ENCODE measurements at regions not wholly inside any gene's neighbourhood (a gene's known extent, or its start where the extent isn't known, plus 50 kb on each side); places are given as distances from the start of the nearest gene placed in this dataset.

DNA sequence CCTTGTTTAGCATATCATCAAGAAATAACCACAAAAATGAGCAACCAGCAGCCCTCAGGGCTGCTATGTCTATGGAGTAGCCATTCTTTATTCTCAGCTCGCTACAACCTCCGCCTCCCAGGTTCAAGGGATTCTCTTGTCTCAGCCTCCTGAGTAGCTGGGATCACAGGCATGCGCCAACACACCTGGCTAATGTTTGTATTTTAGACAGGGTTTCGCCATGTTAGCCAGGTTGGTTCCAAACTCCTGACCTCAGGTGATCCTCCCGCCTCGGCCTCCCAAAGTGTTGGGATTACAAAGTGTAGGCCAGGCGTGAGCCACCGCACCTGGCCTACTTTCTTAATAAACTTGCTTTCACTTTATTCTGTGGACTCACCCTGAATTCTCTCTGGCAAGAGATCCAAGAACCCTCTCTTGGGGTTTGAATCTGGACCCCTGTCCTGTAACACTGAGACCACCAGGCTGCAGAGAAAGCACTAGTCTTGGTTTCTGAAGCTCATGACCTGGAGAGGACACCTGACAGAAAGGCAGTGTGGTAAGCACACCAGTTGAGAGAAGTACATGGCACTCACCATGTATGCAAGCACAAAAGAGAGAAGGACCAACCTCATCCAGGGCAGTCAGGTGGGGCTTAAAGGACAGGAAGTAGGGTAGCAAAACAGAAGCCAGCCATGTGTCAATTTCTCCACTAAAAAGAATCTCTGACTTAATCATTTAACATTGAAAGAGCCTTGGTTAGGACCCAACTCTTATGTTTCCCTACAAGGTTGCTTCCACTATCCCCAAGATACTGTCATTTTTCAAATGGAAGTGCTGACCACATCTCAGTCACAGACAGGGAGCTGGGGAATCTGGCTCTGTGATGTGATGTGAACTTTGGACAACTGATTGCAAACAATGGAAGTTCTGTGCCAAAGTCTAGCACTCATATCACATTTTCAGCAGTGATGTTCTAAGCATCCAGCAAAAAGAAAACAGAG lies 97.4 kb upstream of the DST start (continued):
- TF ChIP-seq KDM3A (CRISPR knock-in tag; IDR thresholded peaks at IDR 0.05; ENCODE audit: low read depth) (no peak; the same call in 1 of the 2 replicates), ZNF431 (CRISPR knock-in tag; IDR thresholded peaks at IDR 0.05; ENCODE audit: borderline replicate concordance, low read depth) (no peak), ZNF350 (CRISPR knock-in tag; IDR thresholded peaks at IDR 0.05; ENCODE audit: borderline replicate concordance, low read depth) (no peak), ZNF235 (CRISPR knock-in tag; IDR thresholded peaks at IDR 0.05; ENCODE audit: borderline replicate concordance) (no peak), ZNF572 (CRISPR knock-in tag; IDR thresholded peaks at IDR 0.05) (0 out of 2 replicates have a peak, but pooled peaks have one; percentile 46), NFYB (CRISPR knock-in tag; IDR thresholded peaks at IDR 0.05) (no peak), ARID2 (CRISPR knock-in tag; IDR thresholded peaks at IDR 0.05; ENCODE audit: borderline replicate concordance) (0 out of 2 replicates have a peak, but pooled peaks have one; percentile 73), NFRKB (IDR thresholded peaks at IDR 0.05) (no peak), ZNF138 (CRISPR knock-in tag; IDR thresholded peaks at IDR 0.05; ENCODE audit: low read depth) (no peak), MEF2D (CRISPR knock-in tag; IDR thresholded peaks at IDR 0.05) (peak; percentile 71; the same call in 1 of the 2 replicates), RELA (CRISPR knock-in tag; IDR thresholded peaks at IDR 0.05) (no peak), KLF13 (CRISPR knock-in tag; IDR thresholded peaks at IDR 0.05) (no peak)
- TF ChIP-seq, protein P1, sequence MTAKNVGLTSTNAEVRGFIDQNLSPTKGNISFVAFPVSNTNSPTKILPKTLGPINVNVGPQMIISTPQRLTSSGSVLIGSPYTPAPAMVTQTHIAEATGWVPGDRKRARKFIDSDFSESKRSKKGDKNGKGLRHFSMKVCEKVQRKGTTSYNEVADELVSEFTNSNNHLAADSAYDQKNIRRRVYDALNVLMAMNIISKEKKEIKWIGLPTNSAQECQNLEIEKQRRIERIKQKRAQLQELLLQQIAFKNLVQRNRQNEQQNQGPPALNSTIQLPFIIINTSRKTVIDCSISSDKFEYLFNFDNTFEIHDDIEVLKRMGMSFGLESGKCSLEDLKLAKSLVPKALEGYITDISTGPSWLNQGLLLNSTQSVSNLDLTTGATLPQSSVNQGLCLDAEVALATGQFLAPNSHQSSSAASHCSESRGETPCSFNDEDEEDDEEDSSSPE (CRISPR knock-in tag; IDR thresholded peaks at IDR 0.05): no peak
- TF ChIP-seq, protein P2, sequence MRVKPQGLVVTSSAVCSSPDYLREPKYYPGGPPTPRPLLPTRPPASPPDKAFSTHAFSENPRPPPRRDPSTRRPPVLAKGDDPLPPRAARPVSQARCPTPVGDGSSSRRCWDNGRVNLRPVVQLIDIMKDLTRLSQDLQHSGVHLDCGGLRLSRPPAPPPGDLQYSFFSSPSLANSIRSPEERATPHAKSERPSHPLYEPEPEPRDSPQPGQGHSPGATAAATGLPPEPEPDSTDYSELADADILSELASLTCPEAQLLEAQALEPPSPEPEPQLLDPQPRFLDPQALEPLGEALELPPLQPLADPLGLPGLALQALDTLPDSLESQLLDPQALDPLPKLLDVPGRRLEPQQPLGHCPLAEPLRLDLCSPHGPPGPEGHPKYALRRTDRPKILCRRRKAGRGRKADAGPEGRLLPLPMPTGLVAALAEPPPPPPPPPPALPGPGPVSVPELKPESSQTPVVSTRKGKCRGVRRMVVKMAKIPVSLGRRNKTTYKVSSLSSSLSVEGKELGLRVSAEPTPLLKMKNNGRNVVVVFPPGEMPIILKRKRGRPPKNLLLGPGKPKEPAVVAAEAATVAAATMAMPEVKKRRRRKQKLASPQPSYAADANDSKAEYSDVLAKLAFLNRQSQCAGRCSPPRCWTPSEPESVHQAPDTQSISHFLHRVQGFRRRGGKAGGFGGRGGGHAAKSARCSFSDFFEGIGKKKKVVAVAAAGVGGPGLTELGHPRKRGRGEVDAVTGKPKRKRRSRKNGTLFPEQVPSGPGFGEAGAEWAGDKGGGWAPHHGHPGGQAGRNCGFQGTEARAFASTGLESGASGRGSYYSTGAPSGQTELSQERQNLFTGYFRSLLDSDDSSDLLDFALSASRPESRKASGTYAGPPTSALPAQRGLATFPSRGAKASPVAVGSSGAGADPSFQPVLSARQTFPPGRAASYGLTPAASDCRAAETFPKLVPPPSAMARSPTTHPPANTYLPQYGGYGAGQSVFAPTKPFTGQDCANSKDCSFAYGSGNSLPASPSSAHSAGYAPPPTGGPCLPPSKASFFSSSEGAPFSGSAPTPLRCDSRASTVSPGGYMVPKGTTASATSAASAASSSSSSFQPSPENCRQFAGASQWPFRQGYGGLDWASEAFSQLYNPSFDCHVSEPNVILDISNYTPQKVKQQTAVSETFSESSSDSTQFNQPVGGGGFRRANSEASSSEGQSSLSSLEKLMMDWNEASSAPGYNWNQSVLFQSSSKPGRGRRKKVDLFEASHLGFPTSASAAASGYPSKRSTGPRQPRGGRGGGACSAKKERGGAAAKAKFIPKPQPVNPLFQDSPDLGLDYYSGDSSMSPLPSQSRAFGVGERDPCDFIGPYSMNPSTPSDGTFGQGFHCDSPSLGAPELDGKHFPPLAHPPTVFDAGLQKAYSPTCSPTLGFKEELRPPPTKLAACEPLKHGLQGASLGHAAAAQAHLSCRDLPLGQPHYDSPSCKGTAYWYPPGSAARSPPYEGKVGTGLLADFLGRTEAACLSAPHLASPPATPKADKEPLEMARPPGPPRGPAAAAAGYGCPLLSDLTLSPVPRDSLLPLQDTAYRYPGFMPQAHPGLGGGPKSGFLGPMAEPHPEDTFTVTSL (CRISPR knock-in tag; IDR thresholded peaks at IDR 0.05; ENCODE audit: borderline replicate concordance): peak; percentile 83; the same call in 1 of the 2 replicates
- TF ChIP-seq, protein P3, sequence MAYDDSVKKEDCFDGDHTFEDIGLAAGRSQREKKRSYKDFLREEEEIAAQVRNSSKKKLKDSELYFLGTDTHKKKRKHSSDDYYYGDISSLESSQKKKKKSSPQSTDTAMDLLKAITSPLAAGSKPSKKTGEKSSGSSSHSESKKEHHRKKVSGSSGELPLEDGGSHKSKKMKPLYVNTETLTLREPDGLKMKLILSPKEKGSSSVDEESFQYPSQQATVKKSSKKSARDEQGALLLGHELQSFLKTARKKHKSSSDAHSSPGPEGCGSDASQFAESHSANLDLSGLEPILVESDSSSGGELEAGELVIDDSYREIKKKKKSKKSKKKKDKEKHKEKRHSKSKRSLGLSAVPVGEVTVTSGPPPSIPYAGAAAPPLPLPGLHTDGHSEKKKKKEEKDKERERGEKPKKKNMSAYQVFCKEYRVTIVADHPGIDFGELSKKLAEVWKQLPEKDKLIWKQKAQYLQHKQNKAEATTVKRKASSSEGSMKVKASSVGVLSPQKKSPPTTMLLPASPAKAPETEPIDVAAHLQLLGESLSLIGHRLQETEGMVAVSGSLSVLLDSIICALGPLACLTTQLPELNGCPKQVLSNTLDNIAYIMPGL (CRISPR knock-in tag; IDR thresholded peaks at IDR 0.05; ENCODE audit: borderline replicate concordance in 1 of 2, low read depth in 1 of 2): peak in 1 of 2 experiments; percentile 40; a peak in 1 of 4 replicates
- TF ChIP-seq, protein P4, sequence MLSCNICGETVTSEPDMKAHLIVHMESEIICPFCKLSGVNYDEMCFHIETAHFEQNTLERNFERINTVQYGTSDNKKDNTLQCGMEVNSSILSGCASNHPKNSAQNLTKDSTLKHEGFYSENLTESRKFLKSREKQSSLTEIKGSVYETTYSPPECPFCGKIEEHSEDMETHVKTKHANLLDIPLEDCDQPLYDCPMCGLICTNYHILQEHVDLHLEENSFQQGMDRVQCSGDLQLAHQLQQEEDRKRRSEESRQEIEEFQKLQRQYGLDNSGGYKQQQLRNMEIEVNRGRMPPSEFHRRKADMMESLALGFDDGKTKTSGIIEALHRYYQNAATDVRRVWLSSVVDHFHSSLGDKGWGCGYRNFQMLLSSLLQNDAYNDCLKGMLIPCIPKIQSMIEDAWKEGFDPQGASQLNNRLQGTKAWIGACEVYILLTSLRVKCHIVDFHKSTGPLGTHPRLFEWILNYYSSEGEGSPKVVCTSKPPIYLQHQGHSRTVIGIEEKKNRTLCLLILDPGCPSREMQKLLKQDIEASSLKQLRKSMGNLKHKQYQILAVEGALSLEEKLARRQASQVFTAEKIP (CRISPR knock-in tag; IDR thresholded peaks at IDR 0.05; ENCODE audit: borderline replicate concordance): no peak

All from HepG2 (cell line).